ENCODE measurements at regions not wholly inside any gene's neighbourhood (a gene's known extent, or its start where the extent isn't known, plus 50 kb on each side); places are given as distances from the start of the nearest gene placed in this dataset.

GRCh38 chr16:86978445-86979030, 338.7 kb downstream of the C16orf95 start:
- DNase-seq = peak in 1 of 5 donors; percentile 31
- Histone ChIP-seq H3K27ac (no peak overlapping the region), H3K36me3 (no peaks in the 10 kb centered on the region), H3K4me1 (peaks cover 0 to 6% (median 0%) of the 10 kb centered on the region in 12 donors), H3K27me3 (no peaks in the 10 kb centered on the region), H3K9me3 (peaks cover 0 to 5% (median 0%) of the 10 kb centered on the region in 12 donors), H3K4me3 (no peak overlapping the region)
- intact Hi-C loops (cut with DNase I) = no loop called here
- TF ChIP-seq CTCF (IDR thresholded peaks at IDR 0.05) = no peak
- TF ChIP-seq POLR2A (IDR thresholded peaks at IDR 0.05) = no peak
- 83 to 98% (median 87%) methylated on average over 6 to 12 of the region's 12 CpGs for WGBS, 4 donors
- no peak for ATAC-seq

GRCh38 chr16:86979061-86979460, 338.1 kb downstream of the C16orf95 start:
- H3K27ac ChIP-seq = no peak overlapping the region

GRCh38 chr16:86979984-86980553, 337.1 kb downstream of the C16orf95 start:
- TF ChIP-seq POLR2A (IDR thresholded peaks at IDR 0.05) (no peak), CTCF (IDR thresholded peaks at IDR 0.05) (no peak)
- DNase-seq (no peak), ATAC-seq (no peak)
- Histone ChIP-seq H3K9me3 (no peaks in the 10 kb centered on the region), H3K27me3 (no peaks in the 10 kb centered on the region), H3K4me1 (peaks cover 0 to 11% (median under 1%) of the 10 kb centered on the region in 12 donors), H3K27ac (no peak overlapping the region), H3K4me3 (no peak overlapping the region), H3K36me3 (no peaks in the 10 kb centered on the region)
- intact Hi-C loops (cut with DNase I) = loop anchor here in 2 of 10 donors (10.0 kb wide), 1 partner anchor 115 kb away; no protein-coding TSS in a partner anchor
- WGBS, 4 donors = 82 to 95% (median 87%) methylated on average over 1 of the region's 1 CpG

More at GRCh38 chr16:86979061-86979460, 338.1 kb downstream of the C16orf95 start:
- Histone ChIP-seq H3K27me3 (no peaks in the 10 kb centered on the region), H3K36me3 (no peaks in the 10 kb centered on the region), H3K4me1 (peaks cover 0 to 6% (median 0%) of the 10 kb centered on the region in 12 donors), H3K4me3 (no peak overlapping the region), H3K9me3 (peaks cover 0 to 4% (median 0%) of the 10 kb centered on the region in 12 donors)
- no peak for DNase-seq
- intact Hi-C loops (cut with DNase I) = no loop called here
- 92 to 96% (median 93%) methylated on average over 6 of the region's 6 CpGs for WGBS, 4 donors
- TF ChIP-seq POLR2A (IDR thresholded peaks at IDR 0.05) (no peak), CTCF (IDR thresholded peaks at IDR 0.05) (no peak)
- no peak for ATAC-seq

GRCh38 chr16:86980644-86981043, 336.5 kb downstream of the C16orf95 start:
- 81 to 89% (median 87%) methylated on average over 6 of the region's 6 CpGs for WGBS, 4 donors
- no peak for ATAC-seq
- no peak for DNase-seq
- Histone ChIP-seq H3K27ac (no peak overlapping the region), H3K9me3 (no peaks in the 10 kb centered on the region), H3K4me1 (peaks cover 0 to 15% (median under 1%) of the 10 kb centered on the region in 12 donors), H3K27me3 (no peaks in the 10 kb centered on the region), H3K4me3 (no peak overlapping the region), H3K36me3 (no peaks in the 10 kb centered on the region)
- intact Hi-C loops (cut with DNase I) = loop anchor here in 2 of 10 donors (10.0 kb wide), 1 partner anchor 116 kb away; no protein-coding TSS in a partner anchor
- TF ChIP-seq POLR2A (IDR thresholded peaks at IDR 0.05) (no peak), CTCF (IDR thresholded peaks at IDR 0.05) (no peak)

Data from heart left ventricle (tissue), 16 donors.